ENCODE measurements at regions not wholly inside any gene's neighbourhood (a gene's known extent, or its start where the extent isn't known, plus 50 kb on each side); places are given as distances from the start of the nearest gene placed in this dataset.

DNA sequence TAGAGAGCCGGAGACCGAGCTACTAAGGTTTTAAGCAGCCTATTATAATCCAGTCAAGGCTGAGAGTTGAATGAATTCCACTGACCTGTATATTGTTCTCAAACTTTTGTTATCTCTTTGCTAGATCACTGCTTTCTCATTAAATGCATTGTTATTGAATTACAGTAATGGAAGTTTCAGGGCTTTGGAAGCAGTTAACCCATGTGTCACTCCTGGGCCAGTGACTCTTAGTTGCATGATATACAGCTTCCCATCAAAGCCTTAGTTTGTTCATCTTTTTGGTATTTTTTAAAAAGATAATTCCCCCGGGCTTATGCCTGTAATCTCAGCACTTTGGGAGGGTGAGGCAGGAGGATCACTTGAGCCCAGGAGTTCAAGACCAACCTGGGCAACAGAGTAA, 55.4 kb upstream of the KIAA1217 start:
- no peak for TF ChIP-seq FOXP2 (optimal IDR thresholded peaks at IDR 0.05; ENCODE audit: borderline replicate concordance, extremely low read depth, extremely low read length, insufficient read depth)
- TF ChIP-seq POLR2AphosphoS5 (IDR thresholded peaks at IDR 0.05; ENCODE audit: low read depth, low read length), result no peak
